Esophagus muscularis mucosa (tissue), 3 donors: ENCODE measurements at regions not wholly inside any gene's neighbourhood (a gene's known extent, or its start where the extent isn't known, plus 50 kb on each side); places are given as distances from the start of the nearest gene placed in this dataset.

ENCODE experiments used
- POLR2A ChIP-seq: fragments of 450-650 bp; IDR thresholded peaks from one replicate; pipeline ENCODE4 v1.6.1; 2017; ENCODE audit warnings: antibody characterized with exemption, moderate library complexity, mild to moderate bottlenecking, low read depth
- POLR2AphosphoS5 ChIP-seq, 2 donors: sonication (generic); formaldehyde crosslinking; IDR thresholded peaks; one replicate each; pipeline ENCODE4 v1.6.1; 2017; ENCODE audit warnings: antibody characterized with exemption in 2 of 2
- TF ChIP-seq, protein P1 (sequence below), 3 experiments: fragments of 200-600 bp in 2 of 3; fragments of 450-650 bp in 1 of 3; sonication (generic) in 2 of 3; IDR thresholded peaks; one replicate each; pipeline ENCODE4 v1.5.1; 2017 to 2019; ENCODE audit warnings: antibody characterized with exemption in 3 of 3, mild to moderate bottlenecking in 2 of 3, moderate library complexity in 1 of 3

DNA sequence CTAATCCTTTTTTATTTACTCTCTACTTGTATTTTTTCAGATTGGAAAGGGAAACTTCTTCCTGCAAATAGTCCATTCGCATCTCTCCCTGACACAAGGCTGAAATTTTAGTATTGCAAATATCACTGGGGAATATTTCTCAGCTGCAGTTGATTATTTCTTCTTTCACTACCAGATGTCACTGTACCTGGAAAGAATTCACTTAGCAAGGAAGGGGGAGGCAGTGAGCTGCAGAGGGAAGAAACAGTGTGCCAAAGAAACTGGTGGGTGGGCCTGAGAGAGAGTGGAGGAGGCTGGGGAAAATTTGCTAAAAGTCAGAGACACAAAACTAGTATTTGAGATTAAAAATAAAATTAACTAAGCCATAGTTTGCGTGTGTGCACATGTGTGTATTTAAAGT, 142.3 kb upstream of the STT3B start:
- no peak for TF ChIP-seq POLR2AphosphoS5 (IDR thresholded peaks at IDR 0.05)
- TF ChIP-seq POLR2A, result no peak
- TF ChIP-seq, protein P1, sequence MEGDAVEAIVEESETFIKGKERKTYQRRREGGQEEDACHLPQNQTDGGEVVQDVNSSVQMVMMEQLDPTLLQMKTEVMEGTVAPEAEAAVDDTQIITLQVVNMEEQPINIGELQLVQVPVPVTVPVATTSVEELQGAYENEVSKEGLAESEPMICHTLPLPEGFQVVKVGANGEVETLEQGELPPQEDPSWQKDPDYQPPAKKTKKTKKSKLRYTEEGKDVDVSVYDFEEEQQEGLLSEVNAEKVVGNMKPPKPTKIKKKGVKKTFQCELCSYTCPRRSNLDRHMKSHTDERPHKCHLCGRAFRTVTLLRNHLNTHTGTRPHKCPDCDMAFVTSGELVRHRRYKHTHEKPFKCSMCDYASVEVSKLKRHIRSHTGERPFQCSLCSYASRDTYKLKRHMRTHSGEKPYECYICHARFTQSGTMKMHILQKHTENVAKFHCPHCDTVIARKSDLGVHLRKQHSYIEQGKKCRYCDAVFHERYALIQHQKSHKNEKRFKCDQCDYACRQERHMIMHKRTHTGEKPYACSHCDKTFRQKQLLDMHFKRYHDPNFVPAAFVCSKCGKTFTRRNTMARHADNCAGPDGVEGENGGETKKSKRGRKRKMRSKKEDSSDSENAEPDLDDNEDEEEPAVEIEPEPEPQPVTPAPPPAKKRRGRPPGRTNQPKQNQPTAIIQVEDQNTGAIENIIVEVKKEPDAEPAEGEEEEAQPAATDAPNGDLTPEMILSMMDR (IDR thresholded peaks at IDR 0.05), result no peak
